A549 (cell line): ENCODE measurements at regions not wholly inside any gene's neighbourhood (a gene's known extent, or its start where the extent isn't known, plus 50 kb on each side); places are given as distances from the start of the nearest gene placed in this dataset.
"Not testable (repeated sequence)": the region's sequence is repeated elsewhere in the genome, so short reads cannot be mapped to it uniquely, and the experiment has no call there.

Source experiments
- CEBPB ChIP-seq, 2 experiments: fragments of >200 bp in 1 of 2; sonication (Bioruptor Twin) in 1 of 2; formaldehyde crosslinking in 1 of 2; IDR thresholded peaks; 2 replicates each; pipeline ENCODE4 v1.6.1; 2012 to 2016
- EP300 ChIP-seq, 2 experiments: fragments of >200 bp; sonication (Bioruptor Twin); formaldehyde crosslinking; IDR thresholded peaks; 2 replicates in 1 of 2; 3 replicates in 1 of 2; pipeline ENCODE4 v1.6.1; 2016 to 2017
- ESRRA ChIP-seq: fragments of 150-350 bp; IDR thresholded peaks from 2 replicates; pipeline ENCODE4 v1.6.1; 2014; ENCODE audit warnings: mild to moderate bottlenecking, low read length, borderline replicate concordance
- JUNB ChIP-seq: fragments of >200 bp; sonication (Bioruptor Twin); formaldehyde crosslinking; IDR thresholded peaks from 2 replicates; pipeline ENCODE4 v1.6.1; 2016
- KDM5A ChIP-seq: fragments of 200-600 bp; sonication (generic); IDR thresholded peaks from 2 replicates; pipeline ENCODE4 v1.6.1; 2016; ENCODE audit warnings: antibody characterized with exemption, mild to moderate bottlenecking
- MYC ChIP-seq: IDR thresholded peaks from 2 replicates; pipeline ENCODE4 v1.6.1; 2012; ENCODE audit warnings: mild to moderate bottlenecking, inconsistent platforms, low read length, improper control_type of control experiment, borderline replicate concordance
- POLR2A ChIP-seq: IDR thresholded peaks from 2 replicates; pipeline ENCODE4 v1.6.1; 2012; ENCODE audit warnings: mild to moderate bottlenecking, low read length
- SREBF2 ChIP-seq: fragments of 450-650 bp; IDR thresholded peaks from 2 replicates; pipeline ENCODE4 v1.6.1; 2014; ENCODE audit warnings: mild to moderate bottlenecking, moderate library complexity
- TF ChIP-seq, protein P1 (sequence below): fragments of >200 bp; sonication (Bioruptor Twin); formaldehyde crosslinking; IDR thresholded peaks from 3 replicates; pipeline ENCODE4 v1.5.1; 2016

GRCh38 chr13:63837701-63838100 is 2422.1 kb upstream of the PCDH20 start:
- TF ChIP-seq SREBF2; ESRRA; EP300 (IDR thresholded peaks at IDR 0.05); CEBPB (IDR thresholded peaks at IDR 0.05); MYC; JUNB; KDM5A; POLR2A: not testable (repeated sequence)
- TF ChIP-seq, protein P1, sequence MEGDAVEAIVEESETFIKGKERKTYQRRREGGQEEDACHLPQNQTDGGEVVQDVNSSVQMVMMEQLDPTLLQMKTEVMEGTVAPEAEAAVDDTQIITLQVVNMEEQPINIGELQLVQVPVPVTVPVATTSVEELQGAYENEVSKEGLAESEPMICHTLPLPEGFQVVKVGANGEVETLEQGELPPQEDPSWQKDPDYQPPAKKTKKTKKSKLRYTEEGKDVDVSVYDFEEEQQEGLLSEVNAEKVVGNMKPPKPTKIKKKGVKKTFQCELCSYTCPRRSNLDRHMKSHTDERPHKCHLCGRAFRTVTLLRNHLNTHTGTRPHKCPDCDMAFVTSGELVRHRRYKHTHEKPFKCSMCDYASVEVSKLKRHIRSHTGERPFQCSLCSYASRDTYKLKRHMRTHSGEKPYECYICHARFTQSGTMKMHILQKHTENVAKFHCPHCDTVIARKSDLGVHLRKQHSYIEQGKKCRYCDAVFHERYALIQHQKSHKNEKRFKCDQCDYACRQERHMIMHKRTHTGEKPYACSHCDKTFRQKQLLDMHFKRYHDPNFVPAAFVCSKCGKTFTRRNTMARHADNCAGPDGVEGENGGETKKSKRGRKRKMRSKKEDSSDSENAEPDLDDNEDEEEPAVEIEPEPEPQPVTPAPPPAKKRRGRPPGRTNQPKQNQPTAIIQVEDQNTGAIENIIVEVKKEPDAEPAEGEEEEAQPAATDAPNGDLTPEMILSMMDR = not testable (repeated sequence)
